ENCODE measurements at regions not wholly inside any gene's neighbourhood (a gene's known extent, or its start where the extent isn't known, plus 50 kb on each side); places are given as distances from the start of the nearest gene placed in this dataset.

- H3K79me2 ChIP-seq (ENCODE audit: insufficient read depth, low read length): no peaks in the 10 kb centered on the region
- no peak overlapping the region for H3K9ac ChIP-seq (ENCODE audit: insufficient read depth, low read length, poor library complexity, severe bottlenecking)
- Mint-ChIP-seq H3K4me3 (no peak overlapping the region), H3K4me1 (no peaks in the 10 kb centered on the region), H3K27me3 (ENCODE audit: low read depth in 3 of 3) (no peaks in the 10 kb centered on the region), H3K36me3 (no peaks in the 10 kb centered on the region), H3K9me3 (peaks cover 0 to 7% (median 2%) of the 10 kb centered on the region in 7 donors), H3K27ac (no peak overlapping the region)
- H3K4me1 ChIP-seq (ENCODE audit: control insufficient read depth in 1 of 2, insufficient read depth in 2 of 2, low read length in 2 of 2): no peaks in the 10 kb centered on the region
- no peak for TF ChIP-seq CTCF (IDR thresholded peaks at IDR 0.05)
- no peaks in the 10 kb centered on the region for H4K20me1 ChIP-seq (ENCODE audit: insufficient read depth, low read length)
- H3K4me3 ChIP-seq (replicated peaks in 1 of 3; ENCODE audit: low read depth in 2 of 3, low read length in 3 of 3): no peak overlapping the region
- no peak overlapping the region for H2AFZ ChIP-seq (ENCODE audit: insufficient read depth, low read depth, low read length, poor library complexity, severe bottlenecking)
- H3K27ac ChIP-seq (ENCODE audit: low read depth in 1 of 2, low read length in 2 of 2): no peak overlapping the region
- H3K9me3 ChIP-seq (replicated peaks in 1 of 2; ENCODE audit: control insufficient read depth in 1 of 2, insufficient read depth in 1 of 2, low read length in 2 of 2): peaks cover 0 to 3% of the 10 kb centered on the region in 2 donors
- H3K4me2 ChIP-seq (replicated peaks; ENCODE audit: extremely low read depth, low read length, poor library complexity, severe bottlenecking): no peak overlapping the region
- H3K36me3 ChIP-seq (replicated peaks in 1 of 2; ENCODE audit: control insufficient read depth in 1 of 2, insufficient read depth in 2 of 2, low read length in 2 of 2): no peaks in the 10 kb centered on the region
- intact Hi-C loops (cut with micrococcal nuclease): no loop called here
- H3K27me3 ChIP-seq (ENCODE audit: control insufficient read depth in 2 of 2, insufficient read depth in 2 of 2, low read length in 2 of 2): no peaks in the 10 kb centered on the region
- WGBS (ENCODE audit: insufficient coverage): no CpG with 5 or more reads among the region's 1 CpG
- DNase-seq: no peak
Measured at GRCh38 chr12:19953734-19954133, 414.6 kb upstream of the PDE3A start.

- peaks cover 0 to 7% (median 2%) of the 10 kb centered on the region in 7 donors for H3K9me3 Mint-ChIP-seq
- no peak overlapping the region for H3K4me3 Mint-ChIP-seq
- no peak overlapping the region for H3K4me3 ChIP-seq (replicated peaks in 1 of 3; ENCODE audit: low read depth in 2 of 3, low read length in 3 of 3)
- H3K4me1 ChIP-seq (ENCODE audit: control insufficient read depth in 1 of 2, insufficient read depth in 2 of 2, low read length in 2 of 2): peaks cover 0 to 1% of the 10 kb centered on the region in 2 donors
- no peak for DNase-seq
- H3K27ac Mint-ChIP-seq: no peak overlapping the region
- H2AFZ ChIP-seq (ENCODE audit: insufficient read depth, low read depth, low read length, poor library complexity, severe bottlenecking): no peak overlapping the region
- WGBS (ENCODE audit: insufficient coverage): 100% methylated on average over 4 of the region's 4 CpGs
- H3K79me2 ChIP-seq (ENCODE audit: insufficient read depth, low read length): no peaks in the 10 kb centered on the region
- no peak overlapping the region for H3K27ac ChIP-seq (ENCODE audit: low read depth in 1 of 2, low read length in 2 of 2)
- no peaks in the 10 kb centered on the region for H3K27me3 Mint-ChIP-seq (ENCODE audit: low read depth in 3 of 3)
- no peak overlapping the region for H3K9ac ChIP-seq (ENCODE audit: insufficient read depth, low read length, poor library complexity, severe bottlenecking)
- H3K27me3 ChIP-seq (ENCODE audit: control insufficient read depth in 2 of 2, insufficient read depth in 2 of 2, low read length in 2 of 2): no peaks in the 10 kb centered on the region
- no peak for TF ChIP-seq CTCF (IDR thresholded peaks at IDR 0.05)
- intact Hi-C loops (cut with micrococcal nuclease): no loop called here
- H4K20me1 ChIP-seq (ENCODE audit: insufficient read depth, low read length): no peaks in the 10 kb centered on the region
- no peaks in the 10 kb centered on the region for H3K36me3 ChIP-seq (replicated peaks in 1 of 2; ENCODE audit: control insufficient read depth in 1 of 2, insufficient read depth in 2 of 2, low read length in 2 of 2)
- H3K4me2 ChIP-seq (replicated peaks; ENCODE audit: extremely low read depth, low read length, poor library complexity, severe bottlenecking): no peak overlapping the region
- peaks cover under 1% of the 10 kb centered on the region for H3K4me1 Mint-ChIP-seq
- peaks cover 0 to 3% of the 10 kb centered on the region in 2 donors for H3K9me3 ChIP-seq (replicated peaks in 1 of 2; ENCODE audit: control insufficient read depth in 1 of 2, insufficient read depth in 1 of 2, low read length in 2 of 2)
- no peaks in the 10 kb centered on the region for H3K36me3 Mint-ChIP-seq
Measured at GRCh38 chr12:19954163-19954562, 414.2 kb upstream of the PDE3A start.
